Skin epidermis (tissue), 12 donors: ENCODE measurements at regions not wholly inside any gene's neighbourhood (a gene's known extent, or its start where the extent isn't known, plus 50 kb on each side); places are given as distances from the start of the nearest gene placed in this dataset.
"Not testable (repeated sequence)": the region's sequence is repeated elsewhere in the genome, so short reads cannot be mapped to it uniquely, and the experiment has no call there.

Source experiments
- H3K27ac ChIP-seq, 21 experiments: fragments of 200-600 bp; sonication (generic) in 11 of 21; one replicate each; pipeline ENCODE4 v1.5.0; 2020; ENCODE audit warnings: mild to moderate bottlenecking in 3 of 21, inconsistent platforms in 2 of 21, moderate library complexity in 2 of 21
- H3K4me3 ChIP-seq, 7 experiments: fragments of 200-600 bp; sonication (generic) in 2 of 7; one replicate each; pipeline ENCODE4 v1.5.0; 2020; ENCODE audit warnings: inconsistent platforms in 2 of 7, mild to moderate bottlenecking in 2 of 7, moderate library complexity in 1 of 7

- H3K27ac ChIP-seq = peak overlapping the region in 5 of 21 experiments; percentile 11 to 67 (median 57)
- H3K4me3 ChIP-seq = no peak overlapping the region
These were observed 96.5 kb upstream of the FGF3 start for GRCh38 chr11:69915501-69916250.

GRCh38 chr11:69916251-69916649, 97.0 kb upstream of the FGF3 start:
- not testable (repeated sequence) for H3K4me3 ChIP-seq
- peak overlapping the region in 4 of 21 experiments; percentile 11 to 67 (median 61) for H3K27ac ChIP-seq

DNA sequence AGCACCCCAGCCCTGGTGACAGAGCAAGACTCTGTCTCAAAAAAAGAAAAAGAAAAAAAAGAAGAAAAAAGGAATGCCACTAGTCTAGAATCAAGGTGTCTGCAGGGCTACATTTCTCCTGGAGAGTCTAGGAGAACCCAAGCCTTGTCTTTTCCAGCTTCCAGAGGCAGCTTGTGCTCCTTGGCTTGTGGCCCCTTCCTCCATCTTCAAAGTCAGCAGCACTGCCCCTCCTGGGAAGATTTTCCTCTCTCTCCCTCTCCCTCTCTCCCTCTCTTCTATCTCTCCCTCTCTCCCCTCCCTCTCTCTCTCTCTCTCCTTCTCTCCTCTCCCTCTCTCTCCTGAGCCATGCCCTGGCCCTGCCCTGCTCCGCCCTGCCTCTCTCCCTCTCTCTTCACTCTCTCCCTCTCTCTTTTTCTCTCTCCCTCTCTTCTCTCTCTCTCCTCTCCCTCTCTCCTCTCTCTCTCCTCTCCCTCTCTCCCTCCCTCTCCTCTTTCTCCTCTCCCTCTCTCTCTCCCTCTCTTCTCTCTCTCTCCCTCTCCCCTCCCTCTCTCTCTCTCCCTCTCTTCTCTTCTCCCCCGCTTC, 97.7 kb upstream of the FGF3 start:
- H3K27ac ChIP-seq = no peak overlapping the region

GRCh38 chr11:69917529-69917928, 98.3 kb upstream of the FGF3 start:
- H3K27ac ChIP-seq = no peak overlapping the region
- no peak overlapping the region for H3K4me3 ChIP-seq

More for the DNA sequence above, 97.7 kb upstream of the FGF3 start:
- H3K4me3 ChIP-seq = no peak overlapping the region

GRCh38 chr11:69918231-69918937, 99.2 kb upstream of the FGF3 start:
- peak overlapping the region in 1 of 21 experiments; percentile 39 for H3K27ac ChIP-seq
- H3K4me3 ChIP-seq = no peak overlapping the region

DNA sequence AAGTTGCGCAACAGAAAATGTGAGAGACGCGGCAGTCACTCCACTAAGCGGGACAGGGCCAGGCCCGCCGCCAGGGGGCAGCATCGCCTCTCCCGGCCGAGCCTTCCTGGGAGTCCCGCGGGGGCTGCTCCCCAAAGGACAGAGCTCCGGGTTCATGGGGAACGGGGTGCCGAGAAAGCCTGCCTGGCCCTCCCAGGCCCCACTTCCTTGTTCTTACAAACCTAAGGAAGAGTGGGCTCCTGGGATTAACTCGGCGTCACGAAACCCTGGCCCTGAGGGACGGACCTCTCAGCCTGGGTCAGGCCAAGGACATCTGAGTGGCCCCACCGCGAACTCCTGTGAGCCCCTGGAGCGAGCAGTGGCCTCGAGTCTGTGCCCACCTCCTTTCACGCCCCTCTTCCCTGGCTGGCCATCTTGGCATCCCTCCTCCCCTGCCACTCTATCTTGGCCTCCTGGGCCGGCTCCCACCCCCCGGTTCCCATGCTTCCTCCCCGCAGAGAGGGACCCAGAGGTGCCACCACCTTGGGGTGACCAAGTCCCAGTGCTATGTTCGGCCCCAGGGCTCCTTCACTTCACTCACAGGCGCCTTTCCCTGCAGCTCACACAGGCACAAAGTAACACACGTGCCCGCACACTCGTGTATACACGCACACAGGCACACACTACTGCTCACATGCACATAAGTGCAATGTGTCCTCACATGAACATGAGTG, 99.9 kb upstream of the FGF3 start:
- H3K27ac ChIP-seq = peak overlapping the region in 1 of 21 experiments; percentile 39

DNA sequence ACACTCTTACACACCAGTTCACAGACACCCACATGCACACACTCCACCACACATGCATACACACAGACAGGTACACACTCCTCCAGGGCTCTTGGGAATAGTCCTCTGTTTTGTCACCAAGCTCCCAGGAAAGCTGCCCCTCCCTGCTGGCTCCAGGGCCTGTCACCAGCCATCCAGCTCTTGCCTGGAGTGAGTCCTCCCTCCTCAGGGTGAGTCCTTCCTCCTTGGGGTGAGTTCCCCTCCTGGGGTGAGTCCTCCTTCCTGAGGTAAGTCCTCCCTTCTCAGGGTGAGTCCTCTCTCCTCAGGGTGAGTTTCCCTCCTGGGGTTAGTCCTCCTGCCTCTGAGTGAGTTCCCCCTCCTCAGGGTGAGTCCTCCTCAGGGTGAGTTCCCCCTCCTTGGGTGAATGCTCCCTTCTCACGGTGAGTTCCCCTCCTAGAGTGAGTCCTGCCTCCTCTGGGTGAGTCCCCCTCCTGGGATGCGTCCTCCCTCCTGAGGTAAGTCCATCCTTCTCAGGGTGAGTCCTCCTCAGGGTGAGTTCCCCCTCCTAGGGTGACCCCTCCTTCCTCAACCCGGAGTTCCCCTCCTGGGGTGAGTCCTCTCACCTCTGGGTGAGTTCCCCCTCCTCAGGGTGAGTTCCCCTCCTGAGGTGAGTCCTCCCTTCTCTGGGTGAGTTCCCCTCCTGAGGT, 100.6 kb upstream of the FGF3 start:
- Histone ChIP-seq H3K27ac (no peak overlapping the region), H3K4me3 (no peak overlapping the region)

More for the DNA sequence above, 99.9 kb upstream of the FGF3 start:
- H3K4me3 ChIP-seq = no peak overlapping the region

GRCh38 chr11:69920345-69921127, 101.3 kb upstream of the FGF3 start:
- Histone ChIP-seq H3K4me3 (no peak overlapping the region), H3K27ac (no peak overlapping the region)

GRCh38 chr11:69921128-69922014, 102.2 kb upstream of the FGF3 start:
- Histone ChIP-seq H3K27ac (peak overlapping the region in 1 of 21 experiments; percentile 44), H3K4me3 (no peak overlapping the region)

- H3K4me3 ChIP-seq = no peak overlapping the region
- H3K27ac ChIP-seq = peak overlapping the region in 1 of 21 experiments; percentile 44
These were observed 102.9 kb upstream of the FGF3 start for GRCh38 chr11:69922015-69922595.

DNA sequence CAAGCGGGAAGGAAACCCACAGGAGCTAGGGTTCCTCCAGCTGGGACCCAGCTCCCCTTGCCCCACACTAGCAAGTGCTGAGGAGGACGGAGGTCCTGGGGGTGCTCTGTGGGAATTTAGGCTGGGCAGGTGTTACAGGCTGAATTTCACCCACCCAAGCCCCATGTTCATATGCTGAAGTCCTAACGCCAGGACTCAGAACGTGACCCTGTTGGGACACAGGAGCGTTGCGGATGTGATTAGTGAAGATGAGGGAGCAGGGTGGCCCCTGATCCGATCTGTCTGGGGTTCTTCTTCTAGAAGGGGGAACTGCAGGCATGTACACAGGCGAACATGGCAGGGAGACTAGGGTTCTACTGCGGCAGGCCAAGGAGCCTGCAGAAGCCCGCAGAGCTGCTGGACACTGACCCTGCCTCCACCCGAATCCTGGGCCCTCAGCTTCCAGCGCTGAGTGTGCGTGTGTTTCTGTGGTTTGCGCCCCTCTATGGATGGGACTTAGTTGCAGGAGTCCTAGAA, 103.4 kb upstream of the FGF3 start:
- Histone ChIP-seq H3K4me3 (no peak overlapping the region), H3K27ac (no peak overlapping the region)

DNA sequence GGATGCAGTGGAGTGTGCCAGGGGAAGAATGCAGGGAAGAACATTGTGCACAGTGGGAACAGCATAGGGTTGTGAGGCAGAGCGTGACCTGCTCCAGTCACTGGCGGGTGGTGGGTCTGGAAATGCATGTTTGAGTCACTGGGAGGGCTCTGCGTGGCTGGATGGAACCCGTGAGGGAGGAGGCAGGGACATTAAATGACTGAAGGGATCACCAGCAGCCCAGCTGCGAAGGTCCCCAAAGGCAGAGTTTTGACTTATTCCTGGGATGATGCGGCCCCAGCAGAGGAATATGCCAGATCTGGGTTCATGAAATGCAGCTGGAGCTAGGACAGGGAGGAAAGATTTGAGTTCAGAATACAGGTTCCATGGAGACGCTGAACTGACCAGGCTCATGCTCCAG, 104.0 kb upstream of the FGF3 start:
- no peak overlapping the region for H3K27ac ChIP-seq
- H3K4me3 ChIP-seq = no peak overlapping the region

DNA sequence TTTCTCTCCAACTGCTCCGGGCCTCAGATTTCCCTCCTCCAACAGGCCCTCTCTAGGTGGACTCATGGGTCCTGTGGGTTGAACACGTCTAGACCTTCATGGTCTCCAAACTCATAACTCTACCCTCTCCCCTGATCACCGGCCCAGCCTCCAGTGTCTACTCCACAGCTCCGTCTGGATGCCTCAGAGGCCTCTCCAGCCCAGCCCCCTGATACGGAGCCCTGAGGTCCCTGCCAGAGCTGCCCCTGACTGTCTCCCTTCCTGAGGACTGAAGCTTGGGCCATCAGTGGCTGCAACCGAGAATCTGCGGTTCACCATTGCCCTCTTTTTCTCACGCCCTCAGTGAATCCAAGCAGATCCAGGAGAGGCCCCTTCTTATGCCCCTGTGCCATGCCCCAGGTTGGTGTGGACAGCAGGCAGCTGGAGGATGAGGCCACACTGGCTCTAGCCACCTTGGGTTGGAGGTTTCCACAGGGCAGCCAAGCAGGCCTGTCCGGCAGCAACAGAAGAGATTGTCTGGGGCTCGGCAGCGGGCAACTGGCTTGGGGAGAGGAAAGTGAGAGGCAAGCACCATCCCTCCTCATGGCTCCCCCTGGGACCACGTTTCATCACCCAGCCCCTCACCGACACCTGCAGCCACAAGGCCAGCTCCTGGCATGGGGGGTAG, 104.6 kb upstream of the FGF3 start:
- H3K4me3 ChIP-seq = no peak overlapping the region
- H3K27ac ChIP-seq = no peak overlapping the region

- H3K4me3 ChIP-seq = no peak overlapping the region
- no peak overlapping the region for H3K27ac ChIP-seq
These were observed 105.3 kb upstream of the FGF3 start for GRCh38 chr11:69924308-69925161.

DNA sequence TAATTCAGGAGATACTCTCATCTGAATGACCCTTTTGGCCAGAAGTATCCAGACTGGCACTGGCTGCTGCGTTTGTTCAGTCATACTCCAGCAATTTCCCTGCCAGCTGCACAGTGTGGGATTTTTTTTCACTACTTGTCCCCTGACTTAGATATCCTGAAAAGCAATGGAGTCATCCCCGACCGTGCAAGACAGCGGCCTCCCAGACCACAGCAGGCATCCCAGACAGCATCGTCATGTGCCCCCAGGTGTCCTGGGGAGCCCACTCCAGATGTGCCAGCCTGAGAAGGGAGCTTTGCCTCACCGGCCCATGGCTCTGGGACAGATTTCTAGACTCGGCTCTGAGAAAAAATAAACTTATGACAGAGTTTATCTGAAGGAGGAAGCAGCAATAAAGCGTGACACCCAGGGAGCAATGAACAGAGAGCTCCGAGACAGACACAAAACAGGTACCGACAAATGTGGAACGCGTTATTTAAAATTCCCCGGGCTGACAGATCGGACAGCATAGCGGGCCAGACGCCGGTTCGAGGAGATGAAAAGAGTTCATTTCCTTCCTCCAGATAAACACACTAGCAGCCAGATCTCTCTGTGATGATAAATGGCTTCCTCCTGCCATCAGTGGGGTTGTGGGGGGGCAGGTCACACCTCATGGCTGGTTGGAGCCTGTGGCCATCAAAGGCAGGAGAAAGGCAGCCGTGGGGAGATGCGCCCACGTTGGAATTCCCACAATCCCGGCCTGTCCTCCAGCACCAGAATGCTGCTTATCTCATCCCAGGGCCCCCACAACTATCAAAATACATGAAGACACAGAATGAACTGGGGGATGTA, 106.4 kb upstream of the FGF3 start:
- no peak overlapping the region for H3K27ac ChIP-seq
- no peak overlapping the region for H3K4me3 ChIP-seq
